PC-9 (cell line): ENCODE measurements at regions not wholly inside any gene's neighbourhood (a gene's known extent, or its start where the extent isn't known, plus 50 kb on each side); places are given as distances from the start of the nearest gene placed in this dataset.
A peak's percentile ranks its signal among the peaks of the same experiment; 100 is the strongest.

ENCODE experiments used
- BruUV-seq: library from RNA; stranded (reverse); fragments of 400-500 nt; replicated peaks from 2 replicates; lab custom pipeline; 2021; lab: Mats Ljungman, UMichigan
- CTCF ChIA-PET: fragments of 300-600 bp; sonication (Branson Sonifier 250); formaldehyde crosslinking; loops from one replicate; lab custom pipeline; 2022; ENCODE audit warnings: antibody characterized with exemption; lab: Charles Lee
- POLR2A ChIA-PET: fragments of 300-600 bp; sonication (Branson Sonifier 250); formaldehyde crosslinking; loops from one replicate; lab custom pipeline; 2022; ENCODE audit warnings: antibody characterized with exemption; ENCODE audit not compliant: unreplicated experiment; lab: Charles Lee
- DNase-seq, 2 experiments: peaks; one replicate each; pipeline versions ENCODE4 v3.0.0 to v3.0.0-alpha.2; 2015 to 2022; ENCODE audit warnings: mixed read lengths in 1 of 2
- H2AFZ ChIP-seq: fragments of 200-600 bp; sonication (generic); 2 replicates; pipeline ENCODE4 v1.8.1; 2017; ENCODE audit warnings: antibody characterized with exemption
- H3F3A ChIP-seq: fragments of 200-600 bp; sonication (generic); 2 replicates; pipeline ENCODE4 v1.8.1; 2017; ENCODE audit warnings: antibody characterized with exemption, mild to moderate bottlenecking, low read depth; ENCODE audit not compliant: insufficient read depth
- H3K27ac ChIP-seq: fragments of 200-600 bp; sonication (generic); 2 replicates; pipeline ENCODE4 v1.6.1; 2016; ENCODE audit warnings: mixed run types
- H3K27me3 ChIP-seq: fragments of 200-600 bp; sonication (generic); 2 replicates; pipeline ENCODE4 v1.6.1; 2016; ENCODE audit warnings: low read depth, mixed run types; ENCODE audit not compliant: insufficient read depth
- H3K36me3 ChIP-seq: fragments of 200-600 bp; sonication (generic); 2 replicates; pipeline ENCODE4 v1.6.1; 2016; ENCODE audit warnings: low read depth, mixed run types
- H3K4me1 ChIP-seq: fragments of 200-600 bp; sonication (generic); replicated peaks from 2 replicates; pipeline ENCODE4 v1.6.1; 2016; ENCODE audit warnings: mixed run types; ENCODE audit not compliant: insufficient read depth
- H3K4me2 ChIP-seq: fragments of 200-600 bp; sonication (generic); 2 replicates; pipeline ENCODE4 v1.6.1; 2017; ENCODE audit warnings: mixed run types
- H3K4me3 ChIP-seq: fragments of 200-600 bp; sonication (generic); 2 replicates; pipeline ENCODE4 v1.6.1; 2016; ENCODE audit warnings: mixed run types
- H3K79me2 ChIP-seq: fragments of 200-600 bp; sonication (generic); 2 replicates; pipeline ENCODE4 v1.6.1; 2017; ENCODE audit warnings: low read depth, mixed run types
- H3K9me2 ChIP-seq: fragments of 200-600 bp; sonication (generic); 2 replicates; pipeline ENCODE4 v1.8.1; 2017; ENCODE audit warnings: mild to moderate bottlenecking; ENCODE audit not compliant: insufficient read depth
- H3K9me3 ChIP-seq: fragments of 200-600 bp; sonication (generic); 2 replicates; pipeline ENCODE4 v1.8.1; 2016; ENCODE audit warnings: low read depth; ENCODE audit not compliant: insufficient read depth
- H4K20me1 ChIP-seq: fragments of 200-600 bp; sonication (generic); 2 replicates; pipeline ENCODE4 v1.8.1; 2017; ENCODE audit not compliant: insufficient read depth
- EZH2 ChIP-seq: fragments of 200-600 bp; sonication (generic); IDR thresholded peaks from 2 replicates; pipeline ENCODE4 v1.8.0; 2017; ENCODE audit warnings: antibody characterized with exemption, low read depth
- intact Hi-C: fragments of 100-400 bp; cut with micrococcal nuclease; formaldehyde crosslinking; loops from one replicate; pipeline ENCODE4 v1.10.0; 2022; ENCODE audit not compliant: unreplicated experiment
- TF ChIP-seq, protein P1 (sequence below): fragments of 200-600 bp; sonication (generic); conservative IDR thresholded peaks from 2 replicates; pipeline ENCODE4 v1.6.1; 2017; ENCODE audit warnings: mixed run types, antibody characterized with exemption, mild to moderate bottlenecking, moderate library complexity

DNA sequence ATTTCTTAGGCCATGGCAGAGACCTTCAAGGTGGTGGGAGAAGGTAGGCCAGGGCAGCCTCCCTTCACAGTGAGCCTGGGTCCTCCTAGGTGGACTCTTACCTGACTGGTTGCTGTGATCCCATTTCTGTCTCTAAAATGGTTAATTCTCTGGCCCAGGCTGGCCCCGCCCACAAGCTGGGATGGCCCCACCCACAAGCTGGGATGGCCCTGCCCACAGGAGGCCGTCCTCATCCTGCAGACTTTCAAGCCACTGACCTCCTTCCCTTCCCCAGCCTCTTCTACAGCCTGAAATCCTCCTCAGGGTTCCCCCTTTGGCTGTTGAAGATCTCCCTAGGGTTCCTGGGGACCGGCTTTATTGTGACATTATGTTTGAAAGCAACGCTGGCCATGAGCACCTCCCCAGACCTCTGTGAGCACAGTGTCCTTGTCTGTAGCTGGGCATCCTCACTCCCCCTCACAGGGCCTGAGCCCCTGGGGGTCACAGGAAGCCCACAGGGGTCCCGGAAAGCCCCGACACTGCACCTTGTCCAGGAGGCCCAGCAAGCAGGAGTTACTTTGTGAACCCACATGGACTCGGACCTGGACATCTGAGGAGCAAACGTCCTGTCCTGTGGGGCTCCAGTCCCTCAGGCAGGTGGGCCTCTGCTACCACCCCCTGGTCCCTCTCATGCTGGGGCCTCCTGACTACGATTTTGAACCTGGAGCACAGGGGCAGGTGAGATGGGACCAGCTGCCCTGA lies 621.7 kb downstream of the MATN1 start:
- Histone ChIP-seq H3K27me3 (peaks cover 14% of the 10 kb centered on the region; the same call in 1 of the 2 replicates), H4K20me1 (no peaks in the 10 kb centered on the region), H3K79me2 (no peaks in the 10 kb centered on the region), H2AFZ (no peak overlapping the region), H3K9me3 (no peaks in the 10 kb centered on the region), H3F3A (no peaks in the 10 kb centered on the region), H3K27ac (no peak overlapping the region), H3K4me2 (no peak overlapping the region), H3K36me3 (no peaks in the 10 kb centered on the region), H3K9me2 (no peaks in the 10 kb centered on the region), H3K4me3 (no peak overlapping the region), H3K4me1 (no peaks in the 10 kb centered on the region)
- peak in 1 of 2 experiments; percentile 20 for DNase-seq
- TF ChIP-seq, protein P1, sequence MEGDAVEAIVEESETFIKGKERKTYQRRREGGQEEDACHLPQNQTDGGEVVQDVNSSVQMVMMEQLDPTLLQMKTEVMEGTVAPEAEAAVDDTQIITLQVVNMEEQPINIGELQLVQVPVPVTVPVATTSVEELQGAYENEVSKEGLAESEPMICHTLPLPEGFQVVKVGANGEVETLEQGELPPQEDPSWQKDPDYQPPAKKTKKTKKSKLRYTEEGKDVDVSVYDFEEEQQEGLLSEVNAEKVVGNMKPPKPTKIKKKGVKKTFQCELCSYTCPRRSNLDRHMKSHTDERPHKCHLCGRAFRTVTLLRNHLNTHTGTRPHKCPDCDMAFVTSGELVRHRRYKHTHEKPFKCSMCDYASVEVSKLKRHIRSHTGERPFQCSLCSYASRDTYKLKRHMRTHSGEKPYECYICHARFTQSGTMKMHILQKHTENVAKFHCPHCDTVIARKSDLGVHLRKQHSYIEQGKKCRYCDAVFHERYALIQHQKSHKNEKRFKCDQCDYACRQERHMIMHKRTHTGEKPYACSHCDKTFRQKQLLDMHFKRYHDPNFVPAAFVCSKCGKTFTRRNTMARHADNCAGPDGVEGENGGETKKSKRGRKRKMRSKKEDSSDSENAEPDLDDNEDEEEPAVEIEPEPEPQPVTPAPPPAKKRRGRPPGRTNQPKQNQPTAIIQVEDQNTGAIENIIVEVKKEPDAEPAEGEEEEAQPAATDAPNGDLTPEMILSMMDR, result no peak
- CTCF ChIA-PET, result no interaction called here
- POLR2A ChIA-PET, result no interaction called here
- intact Hi-C loops, result no loop called here
- BruUV-seq, result no TSS peak

DNA sequence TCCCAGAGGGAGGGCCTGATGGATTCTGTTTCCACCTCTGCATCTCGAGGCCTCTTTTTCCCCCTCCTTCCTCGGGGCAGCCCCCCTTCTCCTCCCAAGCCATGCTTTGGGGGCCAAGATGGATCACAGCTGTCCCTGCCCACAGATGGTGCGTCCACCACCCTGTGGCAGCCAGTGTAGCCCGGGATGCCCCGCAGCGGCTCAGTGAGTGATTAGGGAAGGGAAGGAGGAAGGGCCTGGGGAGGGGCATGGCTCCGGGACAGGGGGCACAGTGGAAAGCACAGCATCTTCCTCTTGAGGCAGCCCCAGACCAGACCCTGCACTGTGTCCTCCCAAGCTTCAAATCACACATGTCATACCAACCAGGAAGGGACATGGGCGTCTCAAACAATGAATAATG lies 622.4 kb downstream of the MATN1 start:
- POLR2A ChIA-PET, result no interaction called here
- BruUV-seq, result no TSS peak

GRCh38 chr1:30100524-30100862 lies 622.9 kb downstream of the MATN1 start:
- Histone ChIP-seq H2AFZ (no peak overlapping the region), H3K4me3 (no peak overlapping the region), H3K79me2 (no peaks in the 10 kb centered on the region), H3K27me3 (peaks cover 10% of the 10 kb centered on the region; the same call in 1 of the 2 replicates), H4K20me1 (no peaks in the 10 kb centered on the region), H3K9me2 (no peaks in the 10 kb centered on the region), H3K27ac (no peak overlapping the region), H3K36me3 (no peaks in the 10 kb centered on the region), H3K9me3 (no peaks in the 10 kb centered on the region), H3K4me2 (no peak overlapping the region), H3K4me1 (no peaks in the 10 kb centered on the region), H3F3A (no peaks in the 10 kb centered on the region)
- ChIA-PET CTCF (no interaction called here), POLR2A (no interaction called here)
- TF ChIP-seq, protein P1, result no peak
- TF ChIP-seq EZH2, result no peak
- intact Hi-C loops, result no loop called here
- no TSS peak for BruUV-seq
- no peak for DNase-seq

More for the DNA sequence above, 622.4 kb downstream of the MATN1 start:
- intact Hi-C loops, result no loop called here
- Histone ChIP-seq H3K27me3 (peaks cover 10% of the 10 kb centered on the region; the same call in 1 of the 2 replicates), H3K4me1 (no peaks in the 10 kb centered on the region), H3K9me2 (no peaks in the 10 kb centered on the region), H2AFZ (no peak overlapping the region), H3K79me2 (no peaks in the 10 kb centered on the region), H4K20me1 (no peaks in the 10 kb centered on the region), H3K4me3 (no peak overlapping the region), H3K9me3 (no peaks in the 10 kb centered on the region), H3F3A (no peaks in the 10 kb centered on the region), H3K36me3 (no peaks in the 10 kb centered on the region), H3K4me2 (no peak overlapping the region), H3K27ac (no peak overlapping the region)
- CTCF ChIA-PET, result no interaction called here
- TF ChIP-seq, protein P1, result no peak
- no peak for TF ChIP-seq EZH2
- no peak for DNase-seq
